ENCODE measurements at regions not wholly inside any gene's neighbourhood (a gene's known extent, or its start where the extent isn't known, plus 50 kb on each side); places are given as distances from the start of the nearest gene placed in this dataset.

DNA sequence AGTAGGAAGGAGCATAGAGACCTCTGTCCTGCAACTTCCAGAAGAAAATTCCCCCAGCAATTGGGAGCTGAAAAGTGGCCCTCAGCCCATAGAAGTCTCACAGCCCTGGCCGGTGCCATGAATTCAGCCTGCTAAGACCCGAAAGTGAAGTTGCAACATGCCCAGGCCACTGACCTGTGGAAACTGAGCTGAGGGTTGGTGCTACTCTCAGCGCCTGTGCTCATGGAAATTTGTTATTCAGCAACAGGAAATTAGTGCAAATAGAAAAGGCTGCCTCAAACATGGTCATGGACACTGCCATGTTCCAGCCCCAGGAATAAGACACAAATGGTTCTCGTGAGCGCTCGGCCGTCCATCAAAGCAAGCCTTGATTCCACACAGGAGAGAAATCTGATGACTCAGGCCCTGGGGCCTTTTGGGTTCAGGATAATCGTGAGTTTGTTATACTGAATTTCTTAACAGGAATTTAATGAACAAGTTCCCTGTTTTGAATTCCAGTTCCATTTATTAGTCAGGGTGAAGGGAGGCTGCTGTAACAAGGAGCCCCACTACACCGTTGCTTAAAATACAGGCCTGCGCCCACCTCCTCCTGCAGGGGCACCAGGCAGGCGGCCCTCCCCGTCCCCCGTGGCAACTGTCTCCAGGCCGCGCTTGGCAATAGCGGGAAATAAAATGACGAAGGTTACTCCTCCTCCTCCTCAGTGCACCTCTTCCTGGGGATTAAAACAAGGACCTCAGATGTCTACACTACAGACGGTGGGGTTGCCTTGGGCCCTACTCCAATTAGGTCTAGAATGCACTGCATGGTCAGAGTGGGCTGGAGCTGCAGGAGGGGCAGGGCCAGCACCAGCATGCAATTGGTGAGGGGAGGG lies 152.9 kb downstream of the ERMARD start:
- intact Hi-C loops (cut with micrococcal nuclease) = no loop called here
- no peak overlapping the region for H3K4me3 ChIP-seq (ENCODE audit: low read length)
- no peak overlapping the region for H3K4me3 Mint-ChIP-seq
- no peaks in the 10 kb centered on the region for H3K9me3 ChIP-seq (ENCODE audit: control insufficient read depth, insufficient read depth, low read length)
- TF ChIP-seq, protein P1, sequence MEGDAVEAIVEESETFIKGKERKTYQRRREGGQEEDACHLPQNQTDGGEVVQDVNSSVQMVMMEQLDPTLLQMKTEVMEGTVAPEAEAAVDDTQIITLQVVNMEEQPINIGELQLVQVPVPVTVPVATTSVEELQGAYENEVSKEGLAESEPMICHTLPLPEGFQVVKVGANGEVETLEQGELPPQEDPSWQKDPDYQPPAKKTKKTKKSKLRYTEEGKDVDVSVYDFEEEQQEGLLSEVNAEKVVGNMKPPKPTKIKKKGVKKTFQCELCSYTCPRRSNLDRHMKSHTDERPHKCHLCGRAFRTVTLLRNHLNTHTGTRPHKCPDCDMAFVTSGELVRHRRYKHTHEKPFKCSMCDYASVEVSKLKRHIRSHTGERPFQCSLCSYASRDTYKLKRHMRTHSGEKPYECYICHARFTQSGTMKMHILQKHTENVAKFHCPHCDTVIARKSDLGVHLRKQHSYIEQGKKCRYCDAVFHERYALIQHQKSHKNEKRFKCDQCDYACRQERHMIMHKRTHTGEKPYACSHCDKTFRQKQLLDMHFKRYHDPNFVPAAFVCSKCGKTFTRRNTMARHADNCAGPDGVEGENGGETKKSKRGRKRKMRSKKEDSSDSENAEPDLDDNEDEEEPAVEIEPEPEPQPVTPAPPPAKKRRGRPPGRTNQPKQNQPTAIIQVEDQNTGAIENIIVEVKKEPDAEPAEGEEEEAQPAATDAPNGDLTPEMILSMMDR (IDR thresholded peaks at IDR 0.05) = no peak
- 95% methylated on average over 18 of the region's 18 CpGs for WGBS (ENCODE audit: insufficient coverage)
- peaks cover 0 to 8% of the 10 kb centered on the region in 2 donors for H3K27me3 Mint-ChIP-seq (ENCODE audit: low read depth in 2 of 2)
- no peaks in the 10 kb centered on the region for H3K27me3 ChIP-seq (ENCODE audit: control insufficient read depth, insufficient read depth, low read length)
- H3K4me1 ChIP-seq (ENCODE audit: control insufficient read depth, insufficient read depth, low read length) = no peaks in the 10 kb centered on the region
- no peaks in the 10 kb centered on the region for H3K4me1 Mint-ChIP-seq
- no peak overlapping the region for H3K27ac ChIP-seq (ENCODE audit: low read length)
- H3K27ac Mint-ChIP-seq = no peak overlapping the region
- peaks cover 0 to 6% of the 10 kb centered on the region in 2 donors for H3K9me3 Mint-ChIP-seq
- H3K36me3 Mint-ChIP-seq = no peaks in the 10 kb centered on the region
- ATAC-seq = no peak
- no peaks in the 10 kb centered on the region for H3K36me3 ChIP-seq (ENCODE audit: control insufficient read depth, insufficient read depth, low read length)
- DNase-seq = no peak

DNA sequence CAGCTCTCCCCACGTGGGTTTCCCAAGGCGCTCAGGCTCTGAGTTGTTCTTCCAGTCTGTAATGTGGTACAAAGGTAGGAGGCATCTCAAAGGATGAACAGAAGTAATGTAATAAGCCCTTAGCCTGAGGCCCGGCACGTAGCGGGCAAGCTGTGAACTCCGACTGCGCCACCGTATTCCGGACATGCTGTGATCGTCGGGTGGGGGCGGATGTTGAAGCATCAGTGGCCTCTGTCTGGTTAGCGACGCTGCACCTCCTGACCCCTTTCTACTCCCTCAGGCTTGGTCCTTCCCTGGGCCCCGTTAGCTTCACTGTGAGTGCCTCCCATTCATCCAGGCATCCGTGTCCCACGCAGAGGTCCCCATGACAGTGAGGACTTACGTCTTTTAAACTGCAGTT lies 151.7 kb downstream of the ERMARD start:
- Histone ChIP-seq H3K36me3 (ENCODE audit: control insufficient read depth, insufficient read depth, low read length) (no peaks in the 10 kb centered on the region), H3K4me1 (ENCODE audit: control insufficient read depth, insufficient read depth, low read length) (no peaks in the 10 kb centered on the region), H3K27me3 (ENCODE audit: control insufficient read depth, insufficient read depth, low read length) (no peaks in the 10 kb centered on the region), H3K4me3 (ENCODE audit: low read length) (no peak overlapping the region), H3K27ac (ENCODE audit: low read length) (no peak overlapping the region), H3K9me3 (ENCODE audit: control insufficient read depth, insufficient read depth, low read length) (no peaks in the 10 kb centered on the region)
- no peak for DNase-seq
- ATAC-seq = no peak
- no peak overlapping the region for H3K27ac Mint-ChIP-seq
- H3K36me3 Mint-ChIP-seq = no peaks in the 10 kb centered on the region
- H3K4me1 Mint-ChIP-seq = no peaks in the 10 kb centered on the region
- H3K9me3 Mint-ChIP-seq = peaks cover 0 to 6% of the 10 kb centered on the region in 2 donors
- no peak overlapping the region for H3K4me3 Mint-ChIP-seq
- TF ChIP-seq, protein P1 (IDR thresholded peaks at IDR 0.05) = no peak
- intact Hi-C loops (cut with micrococcal nuclease) = no loop called here
- H3K27me3 Mint-ChIP-seq (ENCODE audit: low read depth in 2 of 2) = peaks cover 0 to 13% of the 10 kb centered on the region in 2 donors
- 95% methylated on average over 18 of the region's 18 CpGs for WGBS (ENCODE audit: insufficient coverage)

DNA sequence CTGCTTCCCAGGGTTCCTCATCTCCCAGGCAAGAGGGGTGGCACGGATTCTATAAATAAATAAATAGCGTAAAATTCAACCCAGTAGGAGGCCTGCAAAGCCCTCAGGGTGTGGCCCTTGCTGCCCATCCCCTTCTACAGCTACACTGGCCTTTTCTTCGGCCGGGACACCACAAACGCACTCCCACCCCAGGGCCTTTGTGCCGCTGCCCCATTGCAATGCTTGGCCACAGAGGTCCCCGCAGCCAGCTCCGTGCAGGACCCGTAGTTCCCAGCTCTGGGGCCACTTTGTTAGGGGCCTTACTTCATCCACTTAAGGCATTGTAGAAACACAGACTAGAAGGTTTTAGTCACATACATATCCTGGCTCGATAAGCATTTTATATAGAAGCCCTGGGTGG lies 151.2 kb downstream of the ERMARD start:
- Mint-ChIP-seq H3K36me3 (no peaks in the 10 kb centered on the region), H3K9me3 (peaks cover 0 to 6% of the 10 kb centered on the region in 2 donors), H3K27ac (no peak overlapping the region), H3K4me3 (no peak overlapping the region), H3K4me1 (no peaks in the 10 kb centered on the region), H3K27me3 (ENCODE audit: low read depth in 2 of 2) (peaks cover 0 to 11% of the 10 kb centered on the region in 2 donors)
- Histone ChIP-seq H3K4me3 (ENCODE audit: low read length) (no peak overlapping the region), H3K9me3 (ENCODE audit: control insufficient read depth, insufficient read depth, low read length) (no peaks in the 10 kb centered on the region), H3K27me3 (ENCODE audit: control insufficient read depth, insufficient read depth, low read length) (no peaks in the 10 kb centered on the region), H3K36me3 (ENCODE audit: control insufficient read depth, insufficient read depth, low read length) (no peaks in the 10 kb centered on the region), H3K4me1 (ENCODE audit: control insufficient read depth, insufficient read depth, low read length) (no peaks in the 10 kb centered on the region), H3K27ac (ENCODE audit: low read length) (no peak overlapping the region)
- intact Hi-C loops (cut with micrococcal nuclease) = no loop called here
- ATAC-seq (no peak), DNase-seq (no peak)
- 95% methylated on average over 10 of the region's 10 CpGs for WGBS (ENCODE audit: insufficient coverage)
- TF ChIP-seq, protein P1 (IDR thresholded peaks at IDR 0.05) = no peak

All from natural killer cell (primary cell).